ENCODE measurements at regions not wholly inside any gene's neighbourhood (a gene's known extent, or its start where the extent isn't known, plus 50 kb on each side); places are given as distances from the start of the nearest gene placed in this dataset.

DNA sequence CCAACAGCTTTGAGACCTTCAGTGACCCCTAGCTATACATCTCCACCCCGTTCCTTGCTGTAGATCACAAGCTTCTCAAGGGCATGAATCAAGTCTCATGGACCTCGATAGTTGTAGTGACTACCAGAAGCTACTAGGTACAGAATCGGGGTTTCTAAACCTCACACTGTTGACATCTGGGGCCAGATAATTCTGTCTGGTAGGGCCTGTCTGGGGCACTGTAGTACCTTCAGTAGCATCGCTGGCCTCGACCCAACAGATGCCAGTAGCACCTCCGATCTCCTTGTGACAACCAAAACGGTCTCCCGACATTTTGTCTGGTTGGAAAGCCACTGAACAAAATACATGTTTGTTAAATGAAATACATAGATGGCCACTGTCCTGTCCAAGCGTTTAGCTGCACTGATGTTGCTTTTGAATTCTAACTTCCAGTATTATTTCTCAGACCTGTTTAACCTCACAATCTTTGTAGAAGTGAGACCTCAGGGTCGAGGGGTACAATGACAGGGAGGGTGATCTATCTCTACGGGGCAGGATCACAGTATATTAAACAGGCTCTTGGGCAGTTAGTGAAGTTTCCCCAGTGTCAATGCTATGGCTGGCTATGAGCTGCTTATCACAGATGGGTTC lies 262.5 kb upstream of the IGF1R start:
- no peak overlapping the region for H3K9ac ChIP-seq (replicated peaks; ENCODE audit: extremely low read depth, insufficient read depth, low read length)
- H2AFZ ChIP-seq (ENCODE audit: low read depth, low read length): no peak overlapping the region
- intact Hi-C loops (cut with micrococcal nuclease): no loop called here
- no peaks in the 10 kb centered on the region for H3K79me2 ChIP-seq (ENCODE audit: control insufficient read depth, insufficient read depth, low read length)
- no peak for FAIRE-seq
- no peak for TF ChIP-seq POLR2A (IDR thresholded peaks at IDR 0.05; ENCODE audit: low read depth, low read length)
- TF ChIP-seq FOS (IDR thresholded peaks at IDR 0.05; ENCODE audit: borderline replicate concordance, insufficient read depth, low read length): no peak
- TF ChIP-seq, protein P1, sequence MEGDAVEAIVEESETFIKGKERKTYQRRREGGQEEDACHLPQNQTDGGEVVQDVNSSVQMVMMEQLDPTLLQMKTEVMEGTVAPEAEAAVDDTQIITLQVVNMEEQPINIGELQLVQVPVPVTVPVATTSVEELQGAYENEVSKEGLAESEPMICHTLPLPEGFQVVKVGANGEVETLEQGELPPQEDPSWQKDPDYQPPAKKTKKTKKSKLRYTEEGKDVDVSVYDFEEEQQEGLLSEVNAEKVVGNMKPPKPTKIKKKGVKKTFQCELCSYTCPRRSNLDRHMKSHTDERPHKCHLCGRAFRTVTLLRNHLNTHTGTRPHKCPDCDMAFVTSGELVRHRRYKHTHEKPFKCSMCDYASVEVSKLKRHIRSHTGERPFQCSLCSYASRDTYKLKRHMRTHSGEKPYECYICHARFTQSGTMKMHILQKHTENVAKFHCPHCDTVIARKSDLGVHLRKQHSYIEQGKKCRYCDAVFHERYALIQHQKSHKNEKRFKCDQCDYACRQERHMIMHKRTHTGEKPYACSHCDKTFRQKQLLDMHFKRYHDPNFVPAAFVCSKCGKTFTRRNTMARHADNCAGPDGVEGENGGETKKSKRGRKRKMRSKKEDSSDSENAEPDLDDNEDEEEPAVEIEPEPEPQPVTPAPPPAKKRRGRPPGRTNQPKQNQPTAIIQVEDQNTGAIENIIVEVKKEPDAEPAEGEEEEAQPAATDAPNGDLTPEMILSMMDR (IDR thresholded peaks at IDR 0.05; ENCODE audit: extremely low read depth in 1 of 2, insufficient read depth in 1 of 2, low read depth in 1 of 2, low read length in 2 of 2): no peak
- TF ChIP-seq MYC (IDR thresholded peaks at IDR 0.05; ENCODE audit: low read depth, low read length): no peak
- TF ChIP-seq JUN (IDR thresholded peaks at IDR 0.05; ENCODE audit: borderline replicate concordance, insufficient read depth, insufficient read length, low read depth): no peak
- TF ChIP-seq POLR2AphosphoS5 (IDR thresholded peaks at IDR 0.05; ENCODE audit: insufficient read depth, low read depth, low read length): no peak
- TF ChIP-seq, protein P2, sequence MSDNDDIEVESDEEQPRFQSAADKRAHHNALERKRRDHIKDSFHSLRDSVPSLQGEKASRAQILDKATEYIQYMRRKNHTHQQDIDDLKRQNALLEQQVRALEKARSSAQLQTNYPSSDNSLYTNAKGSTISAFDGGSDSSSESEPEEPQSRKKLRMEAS (IDR thresholded peaks at IDR 0.05; ENCODE audit: insufficient read depth, insufficient read length): no peak
- no peak for TF ChIP-seq EZH2 (IDR thresholded peaks at IDR 0.05; ENCODE audit: borderline replicate concordance, low read depth, low read length, severe bottlenecking)
- TF ChIP-seq GATA2 (IDR thresholded peaks at IDR 0.05; ENCODE audit: insufficient read depth, insufficient read length, low read depth, low read length): no peak
- no peaks in the 10 kb centered on the region for H3K9me1 ChIP-seq (replicated peaks; ENCODE audit: control insufficient read depth, extremely low read depth, insufficient read depth, low read length)
- H4K20me1 ChIP-seq (replicated peaks; ENCODE audit: control insufficient read depth, extremely low read depth, insufficient read depth, low read length): no peaks in the 10 kb centered on the region
- CTCF ChIA-PET: no interaction called here
- no TSS peak for BruUV-seq (replicated peaks)
- dilution Hi-C loops (cut with MboI; ENCODE audit: extremely low pct_ligation_motif_present, low sequenced_read_pairs): no loop called here
- H3K36me3 ChIP-seq (ENCODE audit: control insufficient read depth in 2 of 2, extremely low read depth in 1 of 2, insufficient read depth in 2 of 2, low read length in 2 of 2): no peaks in the 10 kb centered on the region
- no peaks in the 10 kb centered on the region for H3K9me3 ChIP-seq (replicated peaks; ENCODE audit: control insufficient read depth, insufficient read depth, low read length)
- H3K4me2 ChIP-seq (ENCODE audit: insufficient read depth, low read length): no peak overlapping the region
- H3K27ac ChIP-seq (ENCODE audit: insufficient read depth, low read depth, low read length): no peak overlapping the region
- no peaks in the 10 kb centered on the region for H3K4me1 ChIP-seq (ENCODE audit: control insufficient read depth, extremely low read depth, insufficient read depth, low read length)
- DNase-seq (ENCODE audit: low read depth, low spot score): no peak
- no peak overlapping the region for H3K4me3 ChIP-seq (replicated peaks in 1 of 3; ENCODE audit: insufficient read depth in 1 of 3, low read depth in 1 of 3, low read length in 3 of 3)
- no peaks in the 10 kb centered on the region for H3K27me3 ChIP-seq (ENCODE audit: control insufficient read depth in 2 of 2, insufficient read depth in 2 of 2, low read length in 2 of 2)
- POLR2A ChIA-PET: no interaction called here
